GM18868 (cell line): ENCODE measurements at regions not wholly inside any gene's neighbourhood (a gene's known extent, or its start where the extent isn't known, plus 50 kb on each side); places are given as distances from the start of the nearest gene placed in this dataset.

ENCODE experiments used
- ATAC-seq: cut with Tn5 transposase; IDR thresholded peaks from one replicate; pipeline ENCODE4 v1.9.1; 2021; ENCODE audit warnings: mild to moderate bottlenecking, moderate library complexity; ENCODE audit not compliant: unreplicated experiment

DNA sequence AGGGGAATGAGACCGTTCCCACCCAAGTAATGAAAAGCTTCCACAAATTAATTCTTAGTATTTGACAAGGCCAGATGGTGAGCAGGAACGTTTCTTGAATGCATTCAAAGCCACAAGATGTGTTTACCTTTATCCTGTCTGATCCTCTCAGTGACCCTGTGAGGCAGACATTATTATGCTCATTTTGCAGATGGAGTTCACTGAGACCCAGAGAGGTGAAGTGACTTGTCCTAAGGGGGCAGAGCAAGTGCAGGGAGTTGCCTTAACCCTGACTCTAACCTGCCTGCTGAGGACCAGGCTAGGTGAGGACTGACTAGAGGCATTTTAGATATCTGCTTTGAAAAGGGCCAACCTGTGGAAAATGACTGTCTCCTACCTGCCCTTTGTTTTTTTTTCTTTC lies 156.7 kb downstream of the HAPSTR1 start:
- ATAC-seq = no peak

DNA sequence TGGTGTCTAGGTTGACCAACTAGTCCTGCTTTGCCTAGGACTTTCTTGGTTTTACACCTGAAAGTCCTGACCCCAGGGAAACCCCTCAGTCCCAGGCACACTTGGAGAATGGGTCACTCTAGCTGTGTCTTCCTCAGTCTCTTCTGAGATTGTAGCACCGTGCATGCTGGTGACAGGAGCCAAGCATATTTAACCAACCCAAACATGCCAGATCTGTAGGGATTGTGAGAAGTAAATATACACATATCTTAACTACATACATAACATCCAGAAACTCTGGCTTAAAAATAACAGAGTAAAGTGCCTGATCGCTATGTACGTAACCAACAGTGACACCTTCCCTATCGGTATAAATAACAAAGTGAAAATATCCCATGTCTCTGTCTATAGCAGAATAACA lies 158.1 kb downstream of the HAPSTR1 start:
- ATAC-seq = no peak

DNA sequence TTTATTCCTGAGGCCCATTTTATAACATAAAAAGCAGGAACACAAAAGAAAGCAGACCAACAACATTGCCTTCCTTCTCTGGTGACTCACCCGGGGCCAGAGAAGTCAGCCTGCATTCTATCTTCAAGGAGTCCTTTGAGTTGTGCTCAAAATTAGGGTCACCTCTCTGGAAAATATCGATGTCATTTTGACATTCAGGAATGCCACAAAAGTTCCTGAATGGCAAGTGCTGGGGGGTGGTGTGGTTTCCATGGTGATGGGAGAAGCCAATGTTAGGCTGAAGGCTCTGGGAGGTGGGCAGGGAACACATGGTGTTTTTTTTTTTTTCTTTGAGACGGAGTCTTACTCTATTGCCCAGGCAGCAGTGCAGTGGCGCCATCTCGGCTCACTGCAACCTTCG lies 159.6 kb downstream of the HAPSTR1 start:
- no peak for ATAC-seq

DNA sequence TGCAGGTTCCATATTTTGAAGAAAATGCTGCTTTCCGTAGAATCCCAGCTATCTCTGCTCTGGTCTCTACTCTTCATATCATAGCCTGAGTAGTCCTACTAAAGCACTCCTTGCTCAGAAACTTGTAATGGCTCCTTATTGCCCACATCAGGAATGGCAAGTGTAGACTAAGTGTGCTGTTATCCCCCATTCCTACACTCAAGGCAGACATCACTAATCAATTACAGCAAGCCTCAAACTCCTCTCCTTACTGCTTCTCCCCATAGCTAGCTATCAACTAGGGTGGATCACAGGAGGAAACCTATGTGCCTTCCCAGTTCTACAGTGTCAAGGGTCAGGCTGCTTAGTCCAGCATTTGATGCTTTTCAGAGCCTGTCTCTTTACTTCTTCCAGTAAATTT lies 163.4 kb downstream of the HAPSTR1 start:
- no peak for ATAC-seq

DNA sequence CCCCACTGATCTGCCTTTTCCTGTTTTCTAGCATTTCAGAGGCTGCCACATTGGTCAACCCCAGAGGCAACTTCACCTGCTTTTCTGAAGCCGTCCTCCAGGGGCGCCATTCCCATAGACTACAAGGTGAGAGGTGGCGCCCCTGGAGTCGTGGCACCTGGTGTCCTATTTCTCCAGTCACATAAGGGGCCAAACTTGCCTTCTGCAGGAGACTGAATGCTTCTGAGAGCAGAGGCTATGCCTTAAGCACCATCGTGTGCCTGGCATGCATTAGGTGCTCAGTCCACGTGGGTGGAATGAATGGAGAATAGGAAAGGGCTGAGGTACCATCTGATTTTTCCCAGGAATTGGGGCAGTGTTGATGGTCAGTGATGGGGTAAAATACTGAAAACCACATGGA lies 164.8 kb downstream of the HAPSTR1 start:
- ATAC-seq = peak; percentile 56

DNA sequence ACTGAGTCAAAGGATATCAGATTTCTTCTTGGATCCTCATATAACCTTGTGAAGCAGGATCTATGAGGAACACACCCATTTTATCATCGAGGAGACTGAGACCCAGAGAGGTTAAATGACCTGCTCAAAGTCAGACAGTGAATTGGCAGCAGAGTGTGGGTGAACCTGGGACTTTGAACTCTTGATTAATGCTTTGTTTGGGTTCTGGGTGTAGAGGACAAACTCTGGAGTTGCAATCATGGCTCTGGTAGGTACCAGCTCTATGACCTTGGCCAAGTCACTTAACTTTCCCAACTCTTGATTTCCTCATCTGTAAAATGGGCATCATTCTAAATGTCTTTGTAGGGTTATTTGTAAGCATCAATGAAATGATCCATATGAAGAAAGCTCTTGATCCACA lies 166.4 kb downstream of the HAPSTR1 start:
- ATAC-seq = no peak

DNA sequence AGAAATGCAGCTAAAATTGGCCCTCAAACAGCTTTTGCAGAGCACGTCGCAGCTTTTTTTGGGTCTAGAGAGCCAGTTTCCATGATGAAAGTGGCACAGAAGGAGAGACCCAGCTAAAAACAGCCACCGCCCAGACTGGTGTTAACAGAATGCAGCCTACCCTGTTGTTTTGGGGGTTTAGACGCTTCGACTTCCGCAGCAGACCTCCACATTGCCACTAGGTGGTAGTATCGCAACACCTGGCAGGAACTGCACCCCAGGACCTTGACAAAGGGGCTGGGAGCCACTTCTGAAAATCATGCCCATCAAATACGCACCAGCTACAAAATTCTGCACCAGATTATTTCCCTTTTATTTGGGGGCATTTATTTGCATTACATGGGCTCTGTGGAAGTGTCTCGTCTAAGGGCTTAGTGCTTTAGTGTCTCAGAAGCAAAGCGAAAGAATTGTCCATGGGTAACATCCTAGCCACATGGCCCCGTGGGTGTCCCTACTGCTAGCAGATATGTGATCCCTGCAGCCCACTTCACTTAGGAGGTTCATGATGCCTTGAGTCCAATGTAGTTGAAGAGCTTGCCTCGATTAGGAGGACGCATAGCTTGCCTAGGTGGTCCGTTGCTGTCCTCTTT lies 167.1 kb downstream of the HAPSTR1 start:
- peak; percentile 56 for ATAC-seq

DNA sequence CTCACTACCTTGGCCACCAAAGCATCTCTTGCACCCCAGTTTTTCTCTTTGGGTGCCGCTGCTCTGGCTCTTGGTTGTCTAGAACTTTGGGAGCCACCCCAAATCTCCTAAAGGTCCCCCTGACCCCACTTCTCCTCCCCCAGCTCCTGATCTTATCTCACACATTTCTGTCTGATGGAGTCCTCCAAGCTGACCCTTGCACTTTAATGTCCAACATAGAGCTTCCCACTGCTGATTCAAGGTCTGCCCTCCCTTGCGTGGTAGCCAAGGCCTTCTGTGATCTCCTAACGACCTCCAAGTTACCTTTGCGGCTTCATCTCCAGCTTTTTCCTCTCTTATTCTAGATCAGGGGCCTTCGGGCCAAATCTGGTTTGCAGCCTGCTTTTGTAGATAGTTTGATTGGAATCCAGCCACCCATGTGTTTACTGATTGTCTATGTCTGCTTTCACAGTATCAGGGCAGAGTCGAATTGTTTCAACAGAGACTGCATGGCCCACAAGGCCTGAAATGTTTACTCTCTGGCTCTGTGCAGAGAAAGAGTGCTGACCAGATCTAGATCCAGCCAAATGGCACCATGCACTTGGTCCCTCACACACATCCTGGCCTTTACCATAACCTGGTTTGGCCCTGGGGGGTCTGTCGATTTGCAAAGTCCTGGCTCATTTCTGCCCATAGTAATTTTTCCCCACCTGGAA lies 168.6 kb downstream of the HAPSTR1 start:
- no peak for ATAC-seq

DNA sequence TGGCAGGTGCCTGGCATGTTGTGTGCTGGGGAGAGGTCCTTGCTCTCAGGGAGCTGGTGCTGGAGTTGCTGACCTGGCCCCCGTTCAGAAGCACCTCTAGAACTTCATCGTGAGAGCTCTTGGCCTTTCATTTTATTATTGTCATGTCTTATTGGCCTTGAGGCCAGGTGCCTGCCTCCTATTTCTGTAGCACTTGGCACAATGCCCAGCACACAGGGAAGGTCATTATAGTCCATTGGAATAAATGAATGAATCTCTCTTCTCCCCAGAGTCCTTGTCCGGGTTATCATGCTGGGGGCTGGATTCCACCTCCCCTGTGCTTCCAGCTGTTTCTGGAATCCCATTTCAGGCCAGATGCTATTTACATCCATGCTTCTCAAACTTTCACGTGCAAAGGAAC lies 169.2 kb downstream of the HAPSTR1 start:
- no peak for ATAC-seq

DNA sequence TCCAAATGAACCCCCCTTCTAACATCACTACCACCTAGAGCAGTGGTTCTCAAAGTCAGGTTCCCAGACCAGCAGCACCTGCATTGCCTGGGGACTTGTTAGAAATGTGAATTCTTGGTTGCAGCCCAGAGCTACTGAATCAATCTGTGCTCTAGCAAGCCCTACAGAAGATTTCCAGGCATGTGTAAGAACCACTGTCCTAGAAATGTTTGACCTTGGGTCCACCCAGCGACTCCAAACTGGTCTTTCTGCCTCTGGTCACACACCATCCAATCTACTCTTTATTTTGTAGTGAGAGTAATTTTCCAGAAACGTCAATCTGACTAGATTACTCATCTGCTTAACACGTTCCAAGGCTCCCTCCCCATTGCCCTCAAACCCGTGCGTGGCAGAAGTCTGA lies 169.9 kb downstream of the HAPSTR1 start:
- no peak for ATAC-seq

DNA sequence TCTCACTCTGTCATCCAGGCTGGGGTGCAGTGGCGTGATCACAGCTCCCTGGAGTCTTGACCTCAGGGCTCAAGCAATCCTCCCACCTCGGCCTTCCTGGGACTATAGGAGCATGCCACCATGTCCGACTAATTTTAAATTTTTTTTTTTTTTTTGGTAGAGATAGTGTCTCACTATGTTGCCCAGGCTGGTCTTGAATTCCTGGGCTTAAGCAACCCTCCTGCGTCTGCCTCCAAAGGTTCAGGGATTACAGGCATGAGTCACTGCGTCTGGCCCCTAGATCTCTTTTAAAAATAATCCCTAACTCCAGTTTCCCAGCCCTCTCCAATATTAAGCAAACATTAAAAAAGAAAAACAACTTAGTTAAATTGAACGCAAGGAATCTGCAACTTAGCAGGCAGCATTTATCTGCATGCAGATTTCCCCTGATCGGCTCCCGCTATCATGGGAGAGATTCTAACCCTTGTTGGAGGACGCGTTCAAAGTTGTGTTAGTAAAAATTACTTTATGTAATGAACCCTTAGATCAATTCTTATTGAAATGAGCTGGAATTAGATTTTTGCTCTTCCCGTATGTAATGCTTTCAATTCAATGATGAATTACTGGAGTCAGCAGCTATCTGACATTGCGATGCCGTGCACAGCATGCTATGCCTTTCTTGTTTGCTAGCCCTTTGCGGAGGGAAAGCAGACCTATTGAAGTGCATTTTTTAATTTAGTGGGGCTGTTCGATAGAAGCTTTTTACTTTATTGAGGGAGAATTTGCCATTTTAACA lies 171.7 kb downstream of the HAPSTR1 start:
- ATAC-seq = no peak

DNA sequence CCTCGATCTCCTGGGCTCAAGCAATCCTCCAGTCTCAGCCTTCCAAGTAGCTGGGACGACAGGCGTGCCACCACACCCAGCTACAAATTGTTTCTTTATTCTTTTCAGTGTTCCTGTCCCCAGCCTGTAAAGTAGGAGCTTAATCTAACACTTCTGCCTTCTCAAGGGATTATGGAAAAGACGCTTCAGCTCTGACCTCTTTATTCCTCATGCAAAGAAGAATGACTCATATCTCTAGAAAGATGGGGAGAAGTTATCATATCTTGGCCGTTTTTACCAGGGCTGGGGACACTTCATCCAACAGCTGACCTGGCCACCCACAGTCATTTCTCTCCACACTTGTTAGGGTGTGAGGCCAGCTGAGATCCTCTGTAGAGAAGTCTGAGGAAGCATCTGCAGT lies 172.6 kb downstream of the HAPSTR1 start:
- no peak for ATAC-seq

DNA sequence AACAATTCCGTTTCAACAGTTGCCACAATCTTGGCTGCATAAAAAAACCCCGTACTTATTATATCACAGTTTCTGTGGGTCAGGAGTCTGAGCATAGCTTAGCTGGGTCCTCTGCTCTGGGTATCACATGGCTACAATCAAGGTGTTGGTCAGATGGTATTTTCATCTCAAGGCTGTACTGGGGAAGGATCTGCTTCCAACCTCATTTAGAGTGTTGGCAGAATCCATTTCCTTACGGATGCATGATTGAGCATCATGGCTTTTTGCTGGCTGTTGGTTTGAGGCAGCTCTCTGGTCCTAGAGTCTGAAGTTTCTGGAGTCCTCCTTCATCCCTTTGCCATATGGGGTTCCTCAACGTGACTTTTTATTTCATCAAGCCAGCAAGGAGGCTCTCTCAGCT lies 177.0 kb downstream of the HAPSTR1 start:
- ATAC-seq = no peak

DNA sequence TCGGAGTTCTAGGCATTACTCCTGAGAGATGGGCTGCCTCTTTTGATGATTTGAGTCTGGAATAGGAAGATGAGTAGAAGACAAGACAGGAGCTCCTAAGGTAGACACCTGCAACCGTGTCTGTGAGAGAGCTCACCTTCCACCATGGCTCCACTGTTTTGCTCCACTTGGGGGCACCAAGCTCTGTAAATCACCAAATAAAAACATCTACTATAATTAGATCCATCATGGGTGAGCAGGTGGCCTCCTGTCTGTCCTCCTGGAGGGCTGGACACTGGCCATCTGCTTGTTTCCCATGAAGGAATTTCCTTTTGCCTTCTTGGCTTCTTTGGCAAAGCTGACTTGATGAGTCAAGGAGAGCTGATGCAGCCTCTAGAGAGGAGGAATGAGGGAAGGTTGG lies 179.0 kb downstream of the HAPSTR1 start:
- ATAC-seq = no peak

DNA sequence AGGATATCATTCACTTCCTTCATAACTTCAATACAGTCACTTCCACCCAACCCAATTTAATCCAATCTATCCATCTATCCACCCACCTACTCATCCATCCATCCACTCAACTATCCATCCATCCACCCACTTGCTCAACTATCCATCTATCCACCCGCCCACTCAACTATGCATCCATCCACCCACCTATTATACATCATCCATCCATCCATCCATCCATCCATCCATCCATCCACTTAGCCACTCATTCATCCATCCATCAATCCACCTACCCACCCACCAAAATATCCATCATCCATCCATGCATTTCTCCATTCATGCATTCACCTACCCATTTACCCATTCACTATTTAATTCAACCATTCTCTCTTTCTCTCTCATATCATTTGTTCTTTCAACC lies 179.5 kb downstream of the HAPSTR1 start:
- no peak for ATAC-seq

DNA sequence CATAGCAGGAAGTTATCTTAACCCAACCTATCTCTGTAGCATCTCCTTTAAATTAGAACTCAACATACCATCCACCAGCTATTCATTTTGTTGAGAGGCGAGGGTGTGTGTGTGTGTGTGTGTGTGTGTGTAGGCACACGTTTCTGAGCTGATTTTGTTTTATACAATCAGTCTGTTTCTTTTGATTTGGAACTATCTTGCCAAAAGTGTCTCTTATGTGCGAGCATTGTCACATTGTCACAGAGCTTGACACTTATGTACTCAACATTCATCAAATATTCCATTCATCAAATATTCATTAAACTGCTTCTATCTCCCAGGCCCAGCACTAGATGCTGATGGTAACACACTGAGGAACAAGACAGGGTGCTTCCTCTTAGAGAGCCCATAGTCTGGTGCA lies 180.4 kb downstream of the HAPSTR1 start:
- no peak for ATAC-seq

DNA sequence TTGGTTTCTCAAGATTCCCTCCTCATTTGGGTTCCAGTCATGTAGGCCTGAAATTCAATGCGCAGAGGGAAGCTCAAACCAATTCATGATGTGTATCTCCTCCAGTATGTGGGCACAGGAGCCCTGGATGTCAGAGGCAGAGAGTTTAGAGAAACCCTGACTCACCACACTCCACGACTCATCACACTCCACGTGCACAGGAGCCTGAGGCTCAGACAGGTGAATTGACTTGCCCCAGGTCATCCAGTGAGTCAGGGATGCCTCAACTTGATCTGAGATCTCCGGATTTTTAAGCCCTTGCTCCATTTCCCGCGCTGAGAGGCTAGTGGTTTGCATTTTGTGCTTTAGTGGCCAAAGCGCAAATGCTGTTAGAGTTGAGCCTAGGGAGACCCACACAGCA lies 183.9 kb downstream of the HAPSTR1 start:
- no peak for ATAC-seq

DNA sequence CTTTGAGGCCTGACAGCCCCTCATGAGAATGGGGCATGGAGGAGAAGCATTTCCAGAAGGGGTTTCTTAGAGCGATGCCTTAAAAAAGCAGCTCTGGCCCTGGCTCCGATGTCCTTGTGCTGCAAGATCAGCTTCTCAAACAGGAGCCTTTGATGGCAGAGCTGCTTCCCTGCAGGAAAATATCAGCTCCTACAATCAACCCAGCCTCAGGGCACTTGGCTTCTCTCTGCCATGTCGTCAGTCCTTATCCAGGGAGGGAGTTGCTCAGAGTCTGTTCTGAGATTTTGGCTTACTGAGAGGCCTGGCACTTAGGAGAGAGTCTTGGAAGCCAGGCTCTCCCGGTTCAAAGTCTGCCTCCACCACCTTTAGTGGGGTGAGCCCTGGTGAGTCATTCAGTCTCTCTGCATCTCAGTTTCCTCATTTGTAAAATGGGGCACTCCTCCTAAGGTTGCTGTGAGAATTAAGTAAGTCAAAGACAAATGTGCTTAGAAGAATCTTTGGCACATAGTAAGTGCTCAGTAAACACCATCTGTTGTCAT lies 184.4 kb downstream of the HAPSTR1 start:
- ATAC-seq = no peak

DNA sequence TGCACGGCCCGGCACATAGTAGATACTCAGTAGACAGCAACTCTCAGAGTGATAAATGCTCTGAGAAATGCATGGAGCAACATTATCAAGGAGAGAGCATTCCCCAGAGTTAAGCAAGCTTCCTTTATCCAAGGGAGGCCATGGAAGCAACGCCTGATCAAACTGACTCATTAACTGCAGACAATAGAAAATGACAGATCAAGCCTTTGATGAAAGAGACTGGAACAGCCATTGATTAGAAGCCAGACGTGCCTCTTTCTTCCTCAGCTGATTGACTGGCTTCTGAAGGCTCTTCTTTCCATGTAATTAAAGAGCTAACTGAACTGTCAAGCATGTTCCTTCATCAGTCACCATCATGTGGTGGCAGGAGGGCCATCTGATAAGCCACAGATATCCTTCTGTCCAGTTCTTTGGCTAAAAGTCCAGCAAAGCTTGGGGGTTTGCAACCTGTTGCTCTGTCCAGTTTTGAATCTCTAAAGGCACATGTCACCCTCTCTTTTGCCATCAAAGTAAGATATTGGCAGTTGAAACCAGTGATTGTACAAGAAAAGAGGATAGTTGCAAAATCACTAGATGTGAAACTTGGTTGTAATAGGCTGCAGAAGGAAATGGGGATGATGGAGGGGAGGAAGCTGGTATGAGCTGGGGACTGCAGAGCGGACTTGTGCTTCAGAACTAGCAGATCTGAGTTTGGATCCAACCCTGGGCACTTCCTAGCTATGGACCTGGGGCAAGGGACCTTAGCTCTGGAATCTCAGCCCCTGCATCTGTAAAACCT lies 188.0 kb downstream of the HAPSTR1 start:
- no peak for ATAC-seq

DNA sequence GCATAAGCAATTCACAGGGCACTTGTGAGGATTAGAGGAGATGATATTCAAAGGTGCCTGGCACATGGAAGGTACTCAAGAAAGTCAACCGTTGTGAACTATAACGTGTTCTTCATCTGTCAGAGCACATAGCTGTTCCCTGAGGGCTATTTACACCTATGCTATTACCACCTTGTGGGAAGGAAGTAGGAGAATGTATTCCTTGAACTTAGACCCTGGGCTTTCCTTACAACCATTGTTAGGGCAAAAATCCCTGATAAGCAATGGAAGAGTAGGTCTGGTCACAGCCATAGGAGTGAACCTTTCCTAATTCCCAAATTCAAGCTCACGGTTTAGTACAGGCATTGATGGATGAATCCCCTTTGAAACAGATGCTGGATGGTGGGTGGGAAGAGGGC lies 188.6 kb downstream of the HAPSTR1 start:
- ATAC-seq = no peak

DNA sequence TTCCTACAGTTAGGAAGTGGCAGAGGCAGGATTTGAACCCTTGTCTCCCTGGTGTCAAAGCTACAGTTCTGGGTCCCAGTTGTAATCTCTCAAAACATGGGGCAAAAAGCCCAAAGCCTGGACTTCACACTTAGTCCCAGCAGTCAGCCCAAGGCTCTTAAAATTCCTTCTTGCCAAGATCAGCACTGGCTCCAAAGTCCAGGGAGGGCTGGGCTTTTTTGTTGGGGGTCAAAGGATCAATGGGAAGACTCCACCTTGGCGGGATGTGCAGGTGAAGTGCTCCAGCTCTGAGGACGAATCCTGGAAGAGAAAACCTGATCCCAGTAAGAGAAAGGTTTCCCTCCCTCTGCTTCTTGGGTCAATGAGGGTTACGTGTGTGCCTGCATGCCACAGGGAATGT lies 195.5 kb downstream of the HAPSTR1 start:
- ATAC-seq = no peak
